ENCODE measurements at regions not wholly inside any gene's neighbourhood (a gene's known extent, or its start where the extent isn't known, plus 50 kb on each side); places are given as distances from the start of the nearest gene placed in this dataset.
A peak's percentile ranks its signal among the peaks of the same experiment; 100 is the strongest.

DNA sequence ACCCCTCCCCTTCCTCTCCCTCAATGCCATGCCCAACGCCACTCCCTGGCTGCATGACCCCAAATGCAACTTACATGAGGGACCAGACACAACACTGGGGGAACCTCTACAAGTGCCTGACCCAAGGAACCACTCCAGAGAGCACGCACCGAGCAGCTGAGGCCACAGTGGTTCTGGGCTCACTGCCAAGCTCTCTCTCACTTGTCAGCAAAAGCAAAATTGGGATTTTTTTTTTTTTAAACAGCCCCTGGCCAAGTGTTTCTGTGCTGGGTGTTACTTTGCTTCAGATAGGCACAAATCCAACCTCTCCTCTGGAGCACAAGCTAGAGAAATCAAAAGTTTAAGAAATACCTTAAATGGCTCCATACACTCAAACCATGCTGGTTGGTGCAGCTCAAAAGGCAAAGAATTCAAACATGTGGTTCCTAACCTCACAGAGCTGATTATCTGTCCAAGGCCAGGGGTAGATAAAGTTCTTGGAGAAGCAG is 363.0 kb downstream of the SETD4 start:
- 3 to 7% (median 4%) methylated on average over 3 of the region's 3 CpGs for WGBS, 4 donors
- intact Hi-C loops (cut with DNase I): no loop called here
- peak; percentile 65 to 88 (median 81) for DNase-seq
- no peak for TF ChIP-seq POLR2A (IDR thresholded peaks at IDR 0.05)
- TF ChIP-seq, protein P1, sequence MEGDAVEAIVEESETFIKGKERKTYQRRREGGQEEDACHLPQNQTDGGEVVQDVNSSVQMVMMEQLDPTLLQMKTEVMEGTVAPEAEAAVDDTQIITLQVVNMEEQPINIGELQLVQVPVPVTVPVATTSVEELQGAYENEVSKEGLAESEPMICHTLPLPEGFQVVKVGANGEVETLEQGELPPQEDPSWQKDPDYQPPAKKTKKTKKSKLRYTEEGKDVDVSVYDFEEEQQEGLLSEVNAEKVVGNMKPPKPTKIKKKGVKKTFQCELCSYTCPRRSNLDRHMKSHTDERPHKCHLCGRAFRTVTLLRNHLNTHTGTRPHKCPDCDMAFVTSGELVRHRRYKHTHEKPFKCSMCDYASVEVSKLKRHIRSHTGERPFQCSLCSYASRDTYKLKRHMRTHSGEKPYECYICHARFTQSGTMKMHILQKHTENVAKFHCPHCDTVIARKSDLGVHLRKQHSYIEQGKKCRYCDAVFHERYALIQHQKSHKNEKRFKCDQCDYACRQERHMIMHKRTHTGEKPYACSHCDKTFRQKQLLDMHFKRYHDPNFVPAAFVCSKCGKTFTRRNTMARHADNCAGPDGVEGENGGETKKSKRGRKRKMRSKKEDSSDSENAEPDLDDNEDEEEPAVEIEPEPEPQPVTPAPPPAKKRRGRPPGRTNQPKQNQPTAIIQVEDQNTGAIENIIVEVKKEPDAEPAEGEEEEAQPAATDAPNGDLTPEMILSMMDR (IDR thresholded peaks at IDR 0.05): no peak
- no peaks in the 10 kb centered on the region for H3K36me3 ChIP-seq (replicated peaks in 1 of 2)
- no peak overlapping the region for H3K4me3 ChIP-seq
- no peaks in the 10 kb centered on the region for H3K9me3 ChIP-seq (replicated peaks in 1 of 3)
- peaks cover 13 to 17% of the 10 kb centered on the region in 2 donors for H3K4me1 ChIP-seq (replicated peaks in 1 of 2)
- no peak overlapping the region for H3K27ac ChIP-seq
- H3K27me3 ChIP-seq: no peaks in the 10 kb centered on the region

DNA sequence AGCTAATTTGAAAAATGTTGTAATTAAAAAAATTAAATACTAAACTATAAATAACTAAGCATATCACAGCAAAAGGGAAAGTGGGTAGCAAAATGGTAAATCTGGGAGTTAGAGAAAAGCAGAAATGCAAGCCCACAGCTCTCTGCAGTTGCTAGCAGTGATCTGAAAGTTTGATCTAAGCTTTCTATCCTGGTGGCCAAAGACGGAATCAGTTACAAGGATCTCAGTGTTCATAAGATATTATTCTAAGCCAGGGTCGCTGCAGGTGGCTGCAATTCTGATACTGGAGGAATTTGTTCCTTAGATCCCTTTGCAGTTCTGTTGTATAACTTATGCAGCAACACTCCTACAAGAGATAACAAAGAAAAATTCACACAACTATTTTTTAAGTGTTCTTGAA is 363.7 kb downstream of the SETD4 start:
- WGBS, 4 donors: 39 to 54% (median 52%) methylated on average over 2 of the region's 2 CpGs
- Histone ChIP-seq H3K9me3 (replicated peaks in 1 of 3) (no peaks in the 10 kb centered on the region), H3K27me3 (no peaks in the 10 kb centered on the region), H3K4me1 (replicated peaks in 1 of 2) (peaks cover 13 to 17% of the 10 kb centered on the region in 2 donors), H3K4me3 (no peak overlapping the region), H3K36me3 (replicated peaks in 1 of 2) (no peaks in the 10 kb centered on the region), H3K27ac (no peak overlapping the region)
- intact Hi-C loops (cut with DNase I): no loop called here
- no peak for TF ChIP-seq POLR2A (IDR thresholded peaks at IDR 0.05)
- TF ChIP-seq, protein P1 (IDR thresholded peaks at IDR 0.05): no peak
- DNase-seq: no peak

DNA sequence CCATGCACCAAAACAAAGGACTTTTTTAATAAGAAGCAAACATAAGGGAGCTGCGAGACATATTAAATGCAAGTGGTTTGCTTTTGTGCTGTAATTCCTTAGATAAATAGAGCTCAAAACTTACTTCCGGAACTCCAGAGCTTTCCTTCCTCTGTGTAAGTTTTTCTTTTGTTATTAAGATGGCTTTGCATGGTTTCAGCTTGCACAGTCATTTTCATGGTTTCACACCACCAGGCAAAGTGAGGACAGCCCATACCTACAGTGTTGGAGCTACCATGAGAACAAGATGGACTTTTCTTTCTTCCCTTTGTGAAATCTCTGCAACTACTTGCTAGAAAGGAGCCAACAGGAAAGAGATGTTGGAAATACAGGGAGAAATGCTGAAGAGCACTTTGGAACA is 368.0 kb downstream of the SETD4 start:
- TF ChIP-seq POLR2A (IDR thresholded peaks at IDR 0.05): no peak
- TF ChIP-seq, protein P1 (IDR thresholded peaks at IDR 0.05): no peak
- no peak overlapping the region for H3K27ac ChIP-seq
- no peak for DNase-seq
- H3K4me3 ChIP-seq: no peak overlapping the region
- WGBS, 4 donors: 74 to 86% (median 82%) methylated on average over 2 of the region's 2 CpGs
- H3K27me3 ChIP-seq: no peaks in the 10 kb centered on the region
- intact Hi-C loops (cut with DNase I): no loop called here
- no peaks in the 10 kb centered on the region for H3K36me3 ChIP-seq (replicated peaks in 1 of 2)
- no peaks in the 10 kb centered on the region for H3K9me3 ChIP-seq (replicated peaks in 1 of 3)
- H3K4me1 ChIP-seq (replicated peaks in 1 of 2): peaks cover 3 to 6% of the 10 kb centered on the region in 2 donors

DNA sequence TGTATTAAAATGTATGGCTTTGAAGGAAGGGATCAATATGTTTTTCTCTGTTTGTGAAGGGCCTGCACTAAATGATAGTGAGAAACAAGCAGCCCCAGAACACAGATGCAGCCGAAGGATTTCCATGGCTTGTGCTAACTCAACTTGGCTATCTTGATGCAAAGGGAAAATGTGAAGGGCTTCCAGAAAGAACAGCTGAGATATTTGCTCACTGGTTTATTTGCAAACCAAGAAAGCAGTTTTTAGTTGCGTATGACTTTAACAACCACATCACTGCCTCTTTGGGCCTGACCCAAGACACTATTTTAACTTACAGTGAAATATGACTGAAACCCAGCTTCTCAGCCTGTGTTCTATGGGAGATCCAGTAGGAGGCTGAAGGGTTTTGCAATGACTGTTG is 369.9 kb downstream of the SETD4 start:
- intact Hi-C loops (cut with DNase I): no loop called here
- 77 to 96% (median 93%) methylated on average over 2 of the region's 2 CpGs for WGBS, 4 donors

More for the DNA sequence above, 369.9 kb downstream of the SETD4 start:
- Histone ChIP-seq H3K4me3 (no peak overlapping the region), H3K36me3 (replicated peaks in 1 of 2) (no peaks in the 10 kb centered on the region), H3K9me3 (replicated peaks in 1 of 3) (no peaks in the 10 kb centered on the region), H3K27ac (no peak overlapping the region), H3K27me3 (no peaks in the 10 kb centered on the region), H3K4me1 (replicated peaks in 1 of 2) (no peaks in the 10 kb centered on the region)
- TF ChIP-seq, protein P1 (IDR thresholded peaks at IDR 0.05): no peak
- no peak for TF ChIP-seq POLR2A (IDR thresholded peaks at IDR 0.05)
- no peak for DNase-seq

Measured in adrenal gland (tissue), 9 donors.